HG03354 (cell line): ENCODE measurements at regions not wholly inside any gene's neighbourhood (a gene's known extent, or its start where the extent isn't known, plus 50 kb on each side); places are given as distances from the start of the nearest gene placed in this dataset.
"Not testable (repeated sequence)": the region's sequence is repeated elsewhere in the genome, so short reads cannot be mapped to it uniquely, and the experiment has no call there.

Experiments used
- ATAC-seq: cut with Tn5 transposase; IDR thresholded peaks from one replicate; pipeline ENCODE4 v1.9.1; 2021; ENCODE audit warnings: mild to moderate bottlenecking; ENCODE audit not compliant: unreplicated experiment, poor library complexity, severe bottlenecking

DNA sequence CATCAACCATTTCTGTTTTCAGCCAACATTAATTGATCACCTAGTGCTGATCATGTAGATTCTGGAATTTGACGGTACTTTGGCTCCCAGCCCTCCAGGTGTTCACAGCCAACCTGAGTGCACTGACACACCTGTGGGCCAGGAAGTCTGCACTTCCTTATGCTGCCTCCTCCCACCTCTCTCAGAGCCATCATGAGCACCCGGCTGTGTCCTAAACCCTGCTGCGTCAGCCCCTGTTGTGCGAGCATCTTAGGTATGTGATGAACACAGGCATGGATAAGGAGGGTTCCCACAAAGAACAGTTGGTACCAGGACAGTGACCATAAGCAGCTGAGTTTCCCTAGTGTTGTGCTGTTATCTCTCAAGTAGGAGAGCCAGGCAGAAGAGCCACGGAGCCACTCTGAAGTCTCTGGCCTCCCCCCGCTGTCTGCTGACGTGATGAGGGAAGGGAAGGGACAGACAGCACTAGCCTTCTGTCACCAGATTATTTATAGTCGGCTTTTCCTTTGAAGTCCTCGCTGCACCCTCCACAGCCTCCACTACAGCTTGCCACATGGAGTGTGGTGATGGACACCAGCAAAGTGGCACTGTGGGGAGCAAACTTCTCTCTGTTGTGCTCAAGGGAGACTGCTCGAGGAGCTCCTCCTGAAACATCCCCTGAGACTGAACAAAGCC is 162.8 kb upstream of the ANKFN1 start:
- no peak for ATAC-seq

DNA sequence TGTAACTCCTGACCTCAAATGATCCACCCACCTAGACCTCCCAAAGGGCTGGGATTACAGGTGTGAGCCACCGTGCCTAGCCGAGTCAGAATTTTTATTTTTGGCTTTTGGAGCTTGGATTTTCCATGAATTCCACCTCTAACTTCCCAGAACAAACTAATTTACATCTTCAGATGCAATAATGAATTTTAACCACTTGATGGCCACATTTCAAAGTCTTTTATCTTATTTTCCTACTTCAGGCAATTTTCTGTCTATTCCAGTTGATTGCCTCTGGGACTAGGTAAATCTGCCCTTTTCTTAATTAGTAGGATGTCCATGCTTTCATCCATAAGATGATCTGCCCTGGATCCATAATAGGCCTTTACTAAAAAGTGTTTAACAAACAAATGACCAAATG is 156.4 kb upstream of the ANKFN1 start:
- no peak for ATAC-seq

- no peak for ATAC-seq
Observed at GRCh38 chr17:56000411-56000810, 152.9 kb upstream of the ANKFN1 start.

GRCh38 chr17:56002656-56003055 is 150.6 kb upstream of the ANKFN1 start:
- ATAC-seq = not testable (repeated sequence)

- no peak for ATAC-seq
Observed at GRCh38 chr17:56009795-56010651, 143.3 kb upstream of the ANKFN1 start.

GRCh38 chr17:56011406-56012131 is 141.7 kb upstream of the ANKFN1 start:
- ATAC-seq = no peak

DNA sequence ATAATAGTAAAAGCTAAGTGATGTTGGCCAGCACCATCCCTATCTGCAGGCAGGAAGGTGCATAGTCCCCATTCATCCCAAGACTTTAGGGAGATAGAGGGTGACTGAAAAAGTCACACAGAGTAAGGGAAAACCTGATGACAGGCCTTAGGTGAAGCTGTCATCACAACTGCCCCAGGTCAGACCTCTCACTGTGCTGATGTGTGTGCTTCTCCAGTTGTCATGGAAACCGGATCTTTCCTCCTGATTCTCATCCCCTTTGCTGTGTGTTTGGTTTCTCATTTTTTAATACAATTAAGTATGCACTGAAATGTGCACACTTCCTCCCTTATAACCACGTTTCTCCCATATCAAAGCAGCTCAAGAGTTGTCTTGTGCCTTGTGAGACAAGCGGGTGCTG is 135.1 kb upstream of the ANKFN1 start:
- ATAC-seq = no peak

DNA sequence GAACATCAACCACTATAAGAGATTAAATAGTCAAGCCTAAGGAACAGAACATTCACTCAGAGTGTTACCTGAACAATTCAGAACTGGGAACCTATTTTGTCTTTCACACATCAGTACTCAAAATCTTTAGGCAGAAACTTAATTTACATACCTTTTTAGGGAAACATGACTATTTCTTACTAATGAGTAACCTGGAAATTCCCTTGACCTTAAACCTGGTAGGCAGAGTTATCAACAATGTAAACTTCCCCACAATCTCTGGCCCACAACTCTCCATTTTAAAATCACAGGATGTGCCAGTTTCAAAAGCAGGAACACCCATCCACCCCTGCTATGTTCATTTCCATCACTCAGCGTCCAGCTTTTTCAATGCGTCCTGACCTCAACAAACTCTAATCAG is 132.9 kb upstream of the ANKFN1 start:
- no peak for ATAC-seq

GRCh38 chr17:56021681-56022190 is 131.5 kb upstream of the ANKFN1 start:
- no peak for ATAC-seq

DNA sequence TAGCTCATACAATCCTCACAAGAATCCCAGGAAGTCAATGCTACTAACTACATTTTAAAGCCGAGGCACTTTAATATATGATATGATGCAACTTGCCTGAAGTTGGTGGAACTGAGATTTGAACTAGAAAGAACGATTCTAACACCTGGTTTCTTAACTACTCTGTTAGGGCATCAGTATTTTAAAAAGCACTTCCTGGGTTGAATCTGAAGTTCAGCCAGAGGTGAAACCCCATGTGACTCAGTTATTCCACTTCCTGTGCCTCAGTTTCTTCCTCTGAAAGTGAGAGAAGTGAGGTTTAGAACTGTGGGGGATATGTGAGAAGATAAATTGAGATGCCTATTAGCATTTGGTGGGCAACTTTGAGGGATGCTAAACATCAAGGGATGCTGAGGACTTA is 129.4 kb upstream of the ANKFN1 start:
- no peak for ATAC-seq

DNA sequence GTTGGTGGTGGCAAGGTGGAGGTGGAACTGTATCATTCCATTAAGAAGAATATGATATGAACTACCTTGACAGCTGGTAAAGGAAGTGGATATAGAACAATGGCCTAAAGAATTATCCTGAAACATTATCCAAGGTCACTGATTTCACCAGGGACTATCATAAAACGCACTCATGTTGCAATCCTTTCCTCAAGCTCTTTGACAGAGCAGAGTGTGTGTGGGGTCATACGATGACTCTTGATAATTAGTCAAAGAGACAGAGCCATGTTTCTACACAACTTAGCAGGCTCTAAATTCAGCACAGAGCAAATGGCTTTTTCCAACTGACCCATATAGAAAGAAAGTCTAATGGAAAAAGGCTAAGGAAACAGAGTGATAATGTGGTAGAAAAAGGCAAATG is 126.4 kb upstream of the ANKFN1 start:
- ATAC-seq = no peak

DNA sequence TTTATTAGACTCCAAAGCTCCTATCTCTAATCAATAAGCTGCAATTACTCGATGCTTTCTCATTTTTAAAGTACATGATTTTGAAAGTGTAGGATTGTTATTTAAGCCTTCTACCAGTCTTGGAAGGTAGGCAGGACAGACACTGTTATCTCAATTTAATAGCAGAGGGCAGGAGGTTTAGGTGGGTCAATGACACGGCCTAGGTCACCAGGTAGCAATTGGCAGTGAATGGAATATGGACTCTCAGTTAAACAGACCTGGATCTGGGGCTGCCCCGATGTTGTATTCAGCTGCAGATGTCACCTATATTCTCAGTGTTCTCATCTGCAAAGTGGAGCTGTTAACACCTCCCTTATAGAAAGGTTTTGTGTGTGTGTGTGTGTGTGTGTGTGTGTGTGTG is 124.4 kb upstream of the ANKFN1 start:
- no peak for ATAC-seq

- ATAC-seq = no peak
Observed at GRCh38 chr17:56030009-56030624, 123.2 kb upstream of the ANKFN1 start.

GRCh38 chr17:56031636-56032035 is 121.6 kb upstream of the ANKFN1 start:
- ATAC-seq = no peak

DNA sequence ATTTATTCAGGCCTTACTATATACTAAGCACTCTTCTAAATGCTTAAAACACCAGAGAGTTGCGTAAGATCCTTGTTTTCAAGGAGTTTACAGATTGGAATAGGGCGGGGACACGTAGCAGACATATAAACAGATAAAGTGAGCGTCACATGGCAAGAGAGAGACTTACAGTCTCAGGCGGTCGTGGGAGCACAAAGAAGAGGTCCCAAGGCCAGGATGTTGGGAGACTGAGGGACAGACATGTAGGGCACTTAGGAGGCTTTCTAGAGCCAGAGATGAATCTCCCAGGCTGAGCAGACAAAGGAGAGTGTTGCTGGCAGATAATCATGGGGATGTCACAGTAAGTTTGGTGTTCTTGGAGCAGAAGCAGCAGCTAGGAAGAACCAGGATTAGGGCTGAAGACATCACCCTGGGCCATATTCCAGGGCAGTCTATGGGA is 119.1 kb upstream of the ANKFN1 start:
- ATAC-seq = no peak

DNA sequence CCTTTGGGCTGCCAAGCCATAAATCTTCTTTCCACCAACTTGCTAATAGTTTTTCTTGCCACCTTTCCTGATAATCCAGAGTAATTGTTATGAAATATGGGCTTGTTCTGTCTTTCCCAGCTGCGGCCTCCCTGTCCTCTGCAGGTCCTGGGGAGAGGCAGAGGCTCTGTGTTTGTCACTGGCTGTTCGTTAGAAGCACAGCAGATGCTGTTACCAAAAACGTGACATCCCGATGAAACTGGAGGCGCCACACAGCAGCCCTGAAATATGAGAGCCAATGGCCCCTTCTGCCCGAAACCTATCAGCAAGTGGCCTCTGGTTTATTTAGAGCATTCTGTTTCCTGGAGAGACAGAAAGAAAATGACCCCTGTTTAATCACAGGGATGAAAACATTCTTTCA is 115.1 kb upstream of the ANKFN1 start:
- no peak for ATAC-seq

- ATAC-seq = no peak
Observed at GRCh38 chr17:56045872-56046271, 107.4 kb upstream of the ANKFN1 start.

- no peak for ATAC-seq
Observed at GRCh38 chr17:56047331-56047730, 105.9 kb upstream of the ANKFN1 start.

GRCh38 chr17:56057869-56058268 is 95.4 kb upstream of the ANKFN1 start:
- ATAC-seq = no peak

DNA sequence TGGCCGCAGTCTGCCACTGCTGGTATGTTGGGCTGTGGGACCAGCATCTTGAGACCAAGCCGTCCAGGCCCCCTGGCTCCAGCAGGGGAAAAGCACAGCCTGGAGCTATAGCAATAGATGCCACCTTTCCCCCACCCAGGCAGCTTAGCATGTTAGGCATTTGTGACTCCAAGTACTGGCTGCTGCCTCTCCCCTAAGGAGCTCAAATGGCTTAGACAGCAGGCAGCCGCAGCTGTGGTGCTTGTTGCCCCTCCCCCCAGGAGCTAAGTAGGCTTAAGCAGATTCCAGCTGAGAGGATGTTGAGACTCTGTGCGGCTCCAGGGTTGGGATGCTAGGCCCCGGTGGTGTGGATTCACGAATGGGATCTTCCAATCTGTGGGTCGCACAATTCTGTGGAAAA is 88.8 kb upstream of the ANKFN1 start:
- no peak for ATAC-seq
